Loucy (cell line): ENCODE measurements at regions not wholly inside any gene's neighbourhood (a gene's known extent, or its start where the extent isn't known, plus 50 kb on each side); places are given as distances from the start of the nearest gene placed in this dataset.

Experiments
- H2AFZ ChIP-seq: fragments of 200-600 bp; sonication (generic); 2 replicates; pipeline ENCODE4 v1.6.0; 2016; ENCODE audit warnings: antibody characterized with exemption, mild to moderate bottlenecking, low read length, moderate library complexity
- H3F3A ChIP-seq: fragments of 200-600 bp; 2 replicates; pipeline ENCODE4 v1.6.0; 2016; ENCODE audit warnings: antibody characterized with exemption, low read depth, mild to moderate bottlenecking
- H3K27me3 ChIP-seq: fragments of 200-600 bp; sonication (generic); 2 replicates; pipeline ENCODE4 v1.6.1; 2014; ENCODE audit warnings: low read length, mild to moderate bottlenecking; ENCODE audit not compliant: insufficient read depth, poor library complexity, severe bottlenecking
- H3K36me3 ChIP-seq: fragments of 200-600 bp; sonication (generic); 2 replicates; pipeline ENCODE4 v1.6.1; 2016; ENCODE audit warnings: low read length; ENCODE audit not compliant: insufficient read depth
- H3K4me1 ChIP-seq: fragments of 200-600 bp; sonication (generic); 2 replicates; pipeline ENCODE4 v1.5.1; 2014; ENCODE audit warnings: low read length, mild to moderate bottlenecking; ENCODE audit not compliant: insufficient read depth, poor library complexity, severe bottlenecking
- H3K4me2 ChIP-seq: fragments of 200-600 bp; sonication (generic); 2 replicates; pipeline ENCODE4 v1.6.0; 2014; ENCODE audit warnings: antibody characterized with exemption, low read length, low read depth, mild to moderate bottlenecking; ENCODE audit not compliant: poor library complexity, severe bottlenecking
- H3K4me3 ChIP-seq: fragments of 200-600 bp; sonication (generic); 2 replicates; pipeline ENCODE4 v1.5.1; 2014; ENCODE audit warnings: low read length, mild to moderate bottlenecking, mixed read lengths; ENCODE audit not compliant: poor library complexity, severe bottlenecking
- H3K79me2 ChIP-seq: fragments of 200-600 bp; sonication (generic); 2 replicates; pipeline ENCODE4 v1.6.1; 2014; ENCODE audit warnings: low read length; ENCODE audit not compliant: insufficient read depth
- H3K9ac ChIP-seq: fragments of 200-600 bp; sonication (generic); 2 replicates; pipeline ENCODE4 v1.6.0; 2014; ENCODE audit warnings: mild to moderate bottlenecking, low read depth, low read length, moderate library complexity; ENCODE audit not compliant: poor library complexity, severe bottlenecking
- H3K9me2 ChIP-seq: fragments of 200-600 bp; sonication (generic); replicated peaks from 2 replicates; pipeline ENCODE4 v1.6.1; 2016; ENCODE audit warnings: low read depth, low read length, mixed read lengths
- H3K9me3 ChIP-seq: fragments of 200-600 bp; sonication (generic); 2 replicates; pipeline ENCODE4 v1.6.1; 2014; ENCODE audit warnings: mild to moderate bottlenecking, antibody characterized with exemption, low read length, low read depth; ENCODE audit not compliant: insufficient read depth
- H4K20me1 ChIP-seq: fragments of 200-600 bp; sonication (generic); 2 replicates; pipeline ENCODE4 v1.6.0; 2014; ENCODE audit warnings: antibody characterized with exemption, low read length, mild to moderate bottlenecking; ENCODE audit not compliant: insufficient read depth, poor library complexity, severe bottlenecking
- CTCF ChIP-seq: fragments of 200-600 bp; sonication (generic); conservative IDR thresholded peaks from 2 replicates; pipeline ENCODE4 v1.5.1; 2014; ENCODE audit warnings: mild to moderate bottlenecking, antibody characterized with exemption, low read length
- EZH2phosphoT487 ChIP-seq: fragments of 200-600 bp; IDR thresholded peaks from 2 replicates; pipeline ENCODE4 v1.6.1; 2018; ENCODE audit warnings: antibody characterized with exemption, mild to moderate bottlenecking, moderate library complexity, borderline replicate concordance

- no peaks in the 10 kb centered on the region for H3F3A ChIP-seq
- no peak overlapping the region for H3K4me3 ChIP-seq
- H3K4me2 ChIP-seq: no peak overlapping the region
- no peaks in the 10 kb centered on the region for H3K4me1 ChIP-seq
- no peaks in the 10 kb centered on the region for H3K9me3 ChIP-seq
- no peaks in the 10 kb centered on the region for H4K20me1 ChIP-seq
- H3K9me2 ChIP-seq: no peaks in the 10 kb centered on the region
- TF ChIP-seq EZH2phosphoT487 (no peak), CTCF (no peak)
- H3K9ac ChIP-seq: no peak overlapping the region
- no peaks in the 10 kb centered on the region for H3K79me2 ChIP-seq
- no peaks in the 10 kb centered on the region for H3K36me3 ChIP-seq
- no peak overlapping the region for H2AFZ ChIP-seq
- H3K27me3 ChIP-seq: no peaks in the 10 kb centered on the region
Measured at GRCh38 chr4:14641871-14642270, 360.4 kb upstream of the CPEB2 start.

GRCh38 chr4:14644580-14645282, 357.6 kb upstream of the CPEB2 start:
- no peaks in the 10 kb centered on the region for H3K27me3 ChIP-seq
- no peak overlapping the region for H3K4me2 ChIP-seq
- no peak overlapping the region for H3K9ac ChIP-seq
- H3K36me3 ChIP-seq: no peaks in the 10 kb centered on the region
- no peak for TF ChIP-seq CTCF
- TF ChIP-seq EZH2phosphoT487: no peak
- no peaks in the 10 kb centered on the region for H3K4me1 ChIP-seq
- H3F3A ChIP-seq: no peaks in the 10 kb centered on the region
- no peaks in the 10 kb centered on the region for H3K9me3 ChIP-seq
- H3K4me3 ChIP-seq: no peak overlapping the region
- H3K9me2 ChIP-seq: no peaks in the 10 kb centered on the region
- H2AFZ ChIP-seq: no peak overlapping the region
- H4K20me1 ChIP-seq: no peaks in the 10 kb centered on the region
- no peaks in the 10 kb centered on the region for H3K79me2 ChIP-seq

GRCh38 chr4:14646831-14647230, 355.4 kb upstream of the CPEB2 start:
- H3K4me1 ChIP-seq: no peaks in the 10 kb centered on the region
- TF ChIP-seq CTCF: no peak
- TF ChIP-seq EZH2phosphoT487: no peak
- no peaks in the 10 kb centered on the region for H3K9me2 ChIP-seq
- no peaks in the 10 kb centered on the region for H3F3A ChIP-seq
- no peaks in the 10 kb centered on the region for H3K36me3 ChIP-seq
- H3K27me3 ChIP-seq: no peaks in the 10 kb centered on the region
- H2AFZ ChIP-seq: no peak overlapping the region
- no peak overlapping the region for H3K4me3 ChIP-seq
- no peaks in the 10 kb centered on the region for H4K20me1 ChIP-seq
- no peak overlapping the region for H3K4me2 ChIP-seq
- no peaks in the 10 kb centered on the region for H3K79me2 ChIP-seq
- no peak overlapping the region for H3K9ac ChIP-seq
- no peaks in the 10 kb centered on the region for H3K9me3 ChIP-seq
